Mucosa of rectum (tissue), 2 donors: ENCODE measurements at regions not wholly inside any gene's neighbourhood (a gene's known extent, or its start where the extent isn't known, plus 50 kb on each side); places are given as distances from the start of the nearest gene placed in this dataset.
"Not testable (repeated sequence)": the region's sequence is repeated elsewhere in the genome, so short reads cannot be mapped to it uniquely, and the experiment has no call there.

Source experiments
- H3K27ac ChIP-seq, 2 donors: one replicate each; pipeline ENCODE4 v1.7.0; 2013; ENCODE audit warnings: inconsistent platforms in 2 of 2, low read depth in 2 of 2, low read length in 2 of 2
- H3K27me3 ChIP-seq, 2 donors: one replicate each; pipeline ENCODE4 v1.7.0; 2013; ENCODE audit warnings: low read length in 2 of 2; ENCODE audit not compliant: control insufficient read depth in 2 of 2, insufficient read depth in 2 of 2
- H3K36me3 ChIP-seq, 2 donors: one replicate each; pipeline ENCODE4 v1.7.0; 2013; ENCODE audit warnings: low read length in 2 of 2; ENCODE audit not compliant: control insufficient read depth in 2 of 2, insufficient read depth in 2 of 2
- H3K4me1 ChIP-seq, 2 donors: one replicate each; pipeline ENCODE4 v1.7.0; 2013; ENCODE audit warnings: low read length in 2 of 2, mild to moderate bottlenecking in 1 of 2; ENCODE audit not compliant: control insufficient read depth in 2 of 2, insufficient read depth in 2 of 2
- H3K4me3 ChIP-seq, 2 donors: one replicate each; pipeline ENCODE4 v1.7.0; 2013; ENCODE audit warnings: low read length in 2 of 2
- H3K9ac ChIP-seq, 2 donors: one replicate each; pipeline ENCODE4 v1.7.0; 2013; ENCODE audit warnings: low read length in 2 of 2, low read depth in 1 of 2, mild to moderate bottlenecking in 1 of 2
- H3K9me3 ChIP-seq, 2 donors: one replicate each; pipeline ENCODE4 v1.7.0; 2013; ENCODE audit warnings: low read length in 2 of 2; ENCODE audit not compliant: control insufficient read depth in 2 of 2
- donor health status: healthy.
- donor health status: Normal muscosa, but diverticular disease.

DNA sequence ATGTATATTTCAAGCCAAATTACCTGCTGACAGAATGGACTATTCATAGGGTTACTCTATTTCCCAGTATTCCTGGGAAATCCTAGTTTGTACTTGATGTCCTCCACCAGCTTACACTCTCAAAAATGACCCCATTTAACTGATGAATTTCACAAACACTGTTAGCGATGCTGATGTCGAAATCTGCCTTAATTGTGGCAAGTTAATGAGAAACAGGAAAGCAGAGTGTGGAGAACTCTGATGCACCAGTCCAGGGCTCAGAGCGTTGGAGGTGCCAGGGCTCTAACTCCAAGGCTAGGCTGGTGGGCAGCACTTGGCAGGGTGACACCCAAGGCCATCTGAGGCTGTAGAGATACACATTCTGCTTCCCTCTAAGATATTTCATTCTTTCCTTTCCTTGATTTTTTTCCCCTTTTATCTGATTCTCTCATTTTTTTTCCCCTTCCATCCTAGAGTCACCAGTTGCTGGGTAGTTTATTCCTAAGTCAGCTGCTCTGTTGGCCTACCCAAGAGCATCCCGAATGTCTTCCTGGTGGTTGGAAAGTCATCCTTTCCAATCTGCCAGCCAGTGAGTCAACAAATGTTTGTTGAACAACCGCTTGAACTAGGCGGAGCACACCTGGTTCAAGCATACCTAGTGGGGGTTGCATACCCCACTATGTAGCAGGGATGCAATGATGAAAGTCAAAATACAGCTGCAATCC, 525.0 kb upstream of the NRP1 start:
- H3K9ac ChIP-seq: no peak overlapping the region
- no peak overlapping the region for H3K27ac ChIP-seq
- no peaks in the 10 kb centered on the region for H3K4me1 ChIP-seq
- H3K36me3 ChIP-seq: no peaks in the 10 kb centered on the region
- H3K4me3 ChIP-seq: no peak overlapping the region
- no peaks in the 10 kb centered on the region for H3K9me3 ChIP-seq
- no peaks in the 10 kb centered on the region for H3K27me3 ChIP-seq

DNA sequence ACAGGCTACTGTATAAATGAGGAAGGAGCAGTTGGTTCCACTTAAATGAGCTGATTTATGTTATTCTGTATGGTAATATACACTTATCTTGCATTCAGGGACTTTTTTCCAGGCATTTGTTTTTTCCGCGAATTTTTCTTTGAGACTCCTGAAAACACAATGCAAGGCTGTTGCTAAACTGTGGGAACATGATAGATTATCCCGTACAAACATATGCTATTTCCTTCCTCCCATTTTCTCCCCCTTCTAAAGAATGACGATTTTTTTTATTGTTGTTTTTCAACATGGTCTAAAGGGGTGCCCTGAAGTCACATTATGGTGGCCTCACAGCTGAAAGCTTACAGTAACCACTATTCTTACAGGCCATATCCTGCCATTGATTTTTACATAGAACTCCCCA, 523.9 kb upstream of the NRP1 start:
- Histone ChIP-seq H3K36me3 (no peaks in the 10 kb centered on the region), H3K9me3 (no peaks in the 10 kb centered on the region), H3K27me3 (no peaks in the 10 kb centered on the region), H3K9ac (no peak overlapping the region), H3K27ac (no peak overlapping the region), H3K4me1 (no peaks in the 10 kb centered on the region), H3K4me3 (no peak overlapping the region)

DNA sequence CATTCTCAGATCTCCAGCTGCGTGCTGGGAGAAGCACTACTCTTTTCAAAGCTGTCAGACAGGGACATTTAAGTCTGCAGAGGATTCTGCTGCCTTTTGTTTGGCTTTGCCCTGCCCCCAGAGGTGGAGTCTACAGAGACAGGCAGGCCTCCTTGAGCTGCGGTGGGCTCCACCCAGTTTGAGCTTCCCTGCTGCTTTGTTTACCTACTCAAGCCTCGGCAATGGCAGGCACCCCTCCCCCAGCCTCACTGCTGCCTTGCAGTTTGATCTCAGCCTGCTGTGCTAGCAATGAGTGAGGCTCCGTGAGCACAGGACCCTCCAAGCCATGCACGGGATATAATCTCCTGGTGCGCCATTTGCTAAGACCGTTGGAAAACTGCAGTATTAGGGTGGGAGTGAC, 518.8 kb upstream of the NRP1 start:
- H3K27me3 ChIP-seq, H3K9me3 ChIP-seq, H3K4me3 ChIP-seq, H3K36me3 ChIP-seq, H3K9ac ChIP-seq, H3K27ac ChIP-seq, H3K4me1 ChIP-seq: not testable (repeated sequence)

DNA sequence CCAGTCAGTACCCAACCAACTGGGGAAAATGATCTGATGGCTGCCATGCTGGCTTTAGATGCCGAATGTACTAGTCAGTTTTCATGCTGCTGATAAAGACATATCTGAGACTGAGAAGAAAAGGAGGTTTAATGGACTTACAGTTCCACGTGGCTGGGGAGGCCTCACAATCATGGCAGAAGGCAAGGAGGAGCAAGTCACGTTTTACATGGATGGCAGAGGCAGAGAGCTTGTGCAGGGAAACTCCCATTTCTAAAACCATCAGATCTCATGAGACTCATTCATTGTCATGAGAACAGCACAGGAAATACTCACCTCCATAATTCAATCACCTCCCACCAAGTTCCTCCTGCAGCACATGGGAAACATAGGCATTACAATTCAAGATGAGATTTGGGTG, 508.9 kb upstream of the NRP1 start:
- no peaks in the 10 kb centered on the region for H3K27me3 ChIP-seq
- H3K4me1 ChIP-seq: no peaks in the 10 kb centered on the region
- H3K9me3 ChIP-seq: no peaks in the 10 kb centered on the region
- no peaks in the 10 kb centered on the region for H3K36me3 ChIP-seq
- no peak overlapping the region for H3K9ac ChIP-seq
- no peak overlapping the region for H3K27ac ChIP-seq
- H3K4me3 ChIP-seq: no peak overlapping the region

DNA sequence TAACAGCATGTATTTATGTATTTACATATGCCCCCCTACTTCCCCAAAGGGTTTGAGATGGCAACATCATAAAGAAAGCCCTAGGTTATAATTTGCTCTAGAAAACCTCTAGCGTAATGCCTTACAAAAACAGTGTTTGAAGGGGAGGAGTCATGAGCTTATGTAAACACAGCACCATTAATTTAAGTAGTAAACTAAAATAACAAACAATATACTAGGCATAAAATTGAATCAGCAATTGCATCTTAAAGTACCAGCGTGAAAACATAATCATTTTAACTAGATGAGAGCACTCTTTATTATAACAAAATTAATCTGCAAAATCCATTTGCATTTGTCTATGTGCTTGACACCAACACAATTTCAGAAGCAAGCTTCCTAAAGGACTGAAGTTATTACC, 507.2 kb upstream of the NRP1 start:
- H3K27ac ChIP-seq: no peak overlapping the region

DNA sequence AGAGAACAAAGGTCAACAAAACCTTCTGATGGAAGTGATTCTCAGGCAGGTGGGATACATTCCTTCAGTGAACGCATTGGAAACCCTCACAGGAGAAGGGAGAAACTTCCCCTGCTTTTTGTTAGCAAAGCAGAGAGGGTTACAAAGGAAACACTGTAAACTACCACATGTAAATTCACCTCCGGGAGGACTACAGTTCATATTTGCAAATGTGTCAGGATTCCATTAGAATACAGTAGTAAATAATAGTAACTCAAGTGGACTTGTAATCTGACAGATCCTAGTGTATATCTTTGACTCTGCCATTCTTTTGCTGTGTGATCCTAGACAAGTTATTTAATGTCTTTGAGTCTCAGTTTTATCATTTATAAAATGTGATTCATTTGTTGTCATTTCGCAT, 504.3 kb upstream of the NRP1 start:
- no peak overlapping the region for H3K9ac ChIP-seq
- no peaks in the 10 kb centered on the region for H3K27me3 ChIP-seq
- no peaks in the 10 kb centered on the region for H3K36me3 ChIP-seq
- no peak overlapping the region for H3K27ac ChIP-seq
- H3K9me3 ChIP-seq: no peaks in the 10 kb centered on the region
- no peak overlapping the region for H3K4me3 ChIP-seq
- H3K4me1 ChIP-seq: no peaks in the 10 kb centered on the region

More for the DNA sequence above, 507.2 kb upstream of the NRP1 start:
- Histone ChIP-seq H3K9me3 (no peaks in the 10 kb centered on the region), H3K27me3 (no peaks in the 10 kb centered on the region), H3K36me3 (no peaks in the 10 kb centered on the region), H3K4me3 (no peak overlapping the region), H3K4me1 (no peaks in the 10 kb centered on the region), H3K9ac (no peak overlapping the region)

DNA sequence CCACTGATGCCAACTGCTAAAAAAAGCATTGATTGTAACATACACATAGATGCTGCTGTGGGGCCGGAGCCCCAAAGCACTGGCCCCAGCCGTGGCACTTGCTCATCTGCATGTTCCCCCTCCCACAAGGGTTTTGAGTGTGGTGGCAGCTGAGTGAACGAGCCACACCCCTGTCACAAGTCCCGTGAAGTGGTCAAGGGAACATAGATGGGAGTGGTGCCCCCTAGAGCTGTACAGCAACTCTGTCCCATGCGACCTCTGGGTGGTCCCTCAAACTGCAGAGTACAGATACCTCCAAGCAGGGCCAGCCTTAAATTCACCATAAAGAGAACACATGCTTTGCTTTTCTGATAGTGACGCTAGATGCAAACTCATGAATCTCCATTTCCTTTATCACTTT, 503.3 kb upstream of the NRP1 start:
- H3K27ac ChIP-seq: no peak overlapping the region
- no peaks in the 10 kb centered on the region for H3K9me3 ChIP-seq
- no peaks in the 10 kb centered on the region for H3K36me3 ChIP-seq
- no peak overlapping the region for H3K4me3 ChIP-seq
- H3K9ac ChIP-seq: no peak overlapping the region
- H3K4me1 ChIP-seq: no peaks in the 10 kb centered on the region
- no peaks in the 10 kb centered on the region for H3K27me3 ChIP-seq

DNA sequence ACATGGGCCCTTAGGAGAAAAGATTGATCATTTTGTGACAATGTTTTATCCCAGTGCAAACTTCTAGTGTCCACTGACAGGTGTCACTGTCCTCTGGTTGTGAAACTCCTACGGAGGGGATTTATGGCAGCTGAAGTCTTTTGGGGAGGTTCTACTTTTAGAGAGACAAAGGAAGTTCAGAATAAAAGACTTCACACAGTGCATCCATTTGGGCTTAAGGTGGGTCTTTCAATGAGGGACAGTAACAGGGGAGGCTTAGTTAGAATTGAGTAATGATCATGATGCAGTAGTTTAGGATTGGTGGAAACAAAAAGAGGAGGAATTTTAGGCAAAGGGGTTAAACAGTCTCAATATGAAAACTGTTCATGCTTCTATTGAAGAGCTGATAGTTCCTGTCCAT, 501.1 kb upstream of the NRP1 start:
- H3K27me3 ChIP-seq: no peaks in the 10 kb centered on the region
- no peaks in the 10 kb centered on the region for H3K9me3 ChIP-seq

DNA sequence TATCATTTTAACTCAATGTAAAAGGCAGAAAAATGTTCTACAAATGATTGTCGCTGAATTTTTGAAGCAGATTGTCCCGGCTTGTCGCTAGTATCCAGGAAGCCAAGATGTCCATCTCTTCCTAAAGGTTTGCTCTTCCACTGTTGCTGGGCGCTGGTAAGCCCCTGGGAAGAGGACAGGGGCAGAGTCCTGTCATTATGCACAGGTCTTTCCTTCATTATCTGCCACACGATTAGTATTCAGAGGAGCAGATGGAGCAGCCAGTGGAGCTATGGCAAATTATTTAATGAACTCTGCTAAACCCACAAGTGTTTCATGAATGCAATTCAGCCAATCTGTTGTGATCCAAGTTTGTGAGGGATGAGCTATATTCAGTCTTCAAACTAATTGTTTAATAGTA, 499.1 kb upstream of the NRP1 start:
- no peak overlapping the region for H3K27ac ChIP-seq
- H3K9ac ChIP-seq: no peak overlapping the region
- H3K9me3 ChIP-seq: no peaks in the 10 kb centered on the region
- no peaks in the 10 kb centered on the region for H3K4me1 ChIP-seq
- no peaks in the 10 kb centered on the region for H3K36me3 ChIP-seq
- no peak overlapping the region for H3K4me3 ChIP-seq
- H3K27me3 ChIP-seq: no peaks in the 10 kb centered on the region

More for the DNA sequence above, 501.1 kb upstream of the NRP1 start:
- no peak overlapping the region for H3K4me3 ChIP-seq
- H3K4me1 ChIP-seq: no peaks in the 10 kb centered on the region
- no peaks in the 10 kb centered on the region for H3K36me3 ChIP-seq
- H3K9ac ChIP-seq: no peak overlapping the region
- no peak overlapping the region for H3K27ac ChIP-seq

DNA sequence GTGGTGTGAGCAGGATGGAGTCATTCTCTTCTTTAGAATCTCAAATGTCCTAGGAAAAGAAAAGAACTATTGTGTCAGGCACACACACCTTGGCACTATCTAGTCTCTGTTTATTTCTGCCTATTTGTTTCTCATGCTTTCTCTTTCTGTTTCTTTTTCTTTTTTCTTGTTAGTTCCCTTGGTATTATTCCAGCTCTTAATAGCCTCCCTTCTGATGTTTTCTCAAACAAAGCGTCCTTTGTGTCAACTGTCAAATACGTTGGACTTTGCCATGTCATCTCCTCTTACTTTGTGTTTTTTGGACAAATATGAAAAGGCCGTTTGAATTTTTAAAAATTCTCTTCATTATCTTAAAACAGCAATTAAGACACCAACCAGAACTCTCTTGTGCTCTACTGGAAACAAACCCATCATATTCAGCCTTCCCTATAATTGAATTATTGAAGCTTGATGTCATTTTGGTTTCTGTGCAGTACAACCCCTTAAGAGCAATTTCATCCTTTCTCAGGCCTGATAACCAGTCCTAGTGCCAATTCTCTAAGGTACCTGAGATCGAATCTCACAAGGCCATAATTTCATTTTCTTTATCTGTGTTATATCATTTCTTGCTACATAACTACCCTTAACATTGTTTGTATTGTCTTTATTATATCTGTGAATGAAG, 497.8 kb upstream of the NRP1 start:
- Histone ChIP-seq H3K9ac (no peak overlapping the region), H3K27ac (no peak overlapping the region), H3K4me3 (no peak overlapping the region), H3K27me3 (no peaks in the 10 kb centered on the region), H3K9me3 (no peaks in the 10 kb centered on the region), H3K36me3 (no peaks in the 10 kb centered on the region), H3K4me1 (no peaks in the 10 kb centered on the region)
